ENCODE measurements at regions not wholly inside any gene's neighbourhood (a gene's known extent, or its start where the extent isn't known, plus 50 kb on each side); places are given as distances from the start of the nearest gene placed in this dataset.

DNA sequence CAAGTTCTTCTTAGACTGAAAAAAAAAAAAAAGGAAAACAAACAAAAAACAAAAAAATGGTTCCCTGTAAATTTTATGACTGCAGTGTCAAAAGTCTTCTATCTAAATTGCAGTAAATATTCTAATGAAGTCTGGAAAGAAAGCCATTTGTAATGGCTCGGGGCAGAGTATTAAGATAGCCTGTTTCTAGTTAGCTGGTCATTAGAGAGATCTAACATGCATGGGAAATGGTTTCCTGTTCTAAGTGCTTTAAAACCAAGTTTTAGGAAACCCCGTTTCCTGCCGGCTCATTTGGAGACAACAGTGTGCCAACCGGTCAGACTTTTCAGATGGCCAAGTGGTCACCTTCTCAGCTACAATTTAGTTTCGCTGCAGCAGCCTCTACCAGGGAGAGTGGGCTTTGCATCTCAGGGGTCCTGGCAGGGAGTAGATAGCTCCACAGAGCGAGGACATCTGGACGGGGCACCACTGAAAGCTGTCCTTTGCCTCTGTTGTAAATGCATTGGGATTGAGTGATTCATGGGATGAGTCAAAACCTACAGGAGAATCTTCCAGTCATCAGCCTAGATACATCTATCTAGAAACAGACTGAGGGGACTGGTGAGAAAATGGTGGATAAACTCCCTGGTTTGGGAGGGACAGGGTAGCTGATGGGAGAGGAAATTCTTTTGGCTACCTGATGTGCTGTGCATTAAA is 473.2 kb upstream of the SALL1 start:
- Mint-ChIP-seq H3K27ac (no peak overlapping the region), H3K9me3 (peaks cover 63% of the 10 kb centered on the region), H3K36me3 (ENCODE audit: low read depth) (no peaks in the 10 kb centered on the region), H3K4me3 (ENCODE audit: low read depth) (no peak overlapping the region), H3K27me3 (ENCODE audit: low read depth) (no peaks in the 10 kb centered on the region), H3K4me1 (ENCODE audit: low read depth) (no peaks in the 10 kb centered on the region)
- intact Hi-C loops (cut with micrococcal nuclease): no loop called here
- DNase-seq (ENCODE audit: low spot score): no peak

GRCh38 chr16:51621610-51622009 is 470.5 kb upstream of the SALL1 start:
- no peak overlapping the region for H3K4me3 Mint-ChIP-seq (ENCODE audit: low read depth)
- H3K27me3 Mint-ChIP-seq (ENCODE audit: low read depth): no peaks in the 10 kb centered on the region
- H3K27ac Mint-ChIP-seq: no peak overlapping the region
- no peaks in the 10 kb centered on the region for H3K36me3 Mint-ChIP-seq (ENCODE audit: low read depth)
- DNase-seq (ENCODE audit: low spot score): no peak
- intact Hi-C loops (cut with micrococcal nuclease): no loop called here
- H3K4me1 Mint-ChIP-seq (ENCODE audit: low read depth): no peaks in the 10 kb centered on the region
- peaks cover 65% of the 10 kb centered on the region for H3K9me3 Mint-ChIP-seq

DNA sequence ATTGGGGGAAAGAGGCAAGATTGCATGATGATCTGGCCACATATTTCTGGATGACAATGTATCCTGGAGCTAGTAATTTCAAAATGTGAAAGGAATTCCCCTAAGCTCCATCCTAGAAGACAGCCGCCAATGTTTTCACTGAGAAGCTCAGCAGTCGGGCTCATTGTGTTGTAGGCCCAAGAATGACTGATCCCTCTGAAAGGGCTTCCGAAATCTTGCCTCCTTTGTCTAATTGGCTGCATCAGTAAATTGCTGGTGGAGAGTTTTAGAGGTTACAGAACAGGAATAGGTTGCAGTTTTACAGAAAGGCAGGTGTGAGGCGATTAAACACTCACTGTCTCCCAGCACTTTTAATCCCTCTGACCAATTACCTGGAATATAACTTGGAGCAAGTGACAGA is 464.1 kb upstream of the SALL1 start:
- no peaks in the 10 kb centered on the region for H3K27me3 Mint-ChIP-seq (ENCODE audit: low read depth)
- H3K36me3 Mint-ChIP-seq (ENCODE audit: low read depth): no peaks in the 10 kb centered on the region

GRCh38 chr16:51607201-51607651 is 456.2 kb upstream of the SALL1 start:
- no peak for DNase-seq (ENCODE audit: low spot score)
- Mint-ChIP-seq H3K27me3 (ENCODE audit: low read depth) (no peaks in the 10 kb centered on the region), H3K36me3 (ENCODE audit: low read depth) (no peaks in the 10 kb centered on the region), H3K9me3 (peaks cover 18% of the 10 kb centered on the region), H3K27ac (no peak overlapping the region), H3K4me1 (ENCODE audit: low read depth) (no peaks in the 10 kb centered on the region), H3K4me3 (ENCODE audit: low read depth) (no peak overlapping the region)
- intact Hi-C loops (cut with micrococcal nuclease): no loop called here

More for the DNA sequence above, 464.1 kb upstream of the SALL1 start:
- Mint-ChIP-seq H3K4me1 (ENCODE audit: low read depth) (no peaks in the 10 kb centered on the region), H3K27ac (no peak overlapping the region), H3K4me3 (ENCODE audit: low read depth) (no peak overlapping the region), H3K9me3 (peaks cover 37% of the 10 kb centered on the region)
- intact Hi-C loops (cut with micrococcal nuclease): no loop called here
- no peak for DNase-seq (ENCODE audit: low spot score)

DNA sequence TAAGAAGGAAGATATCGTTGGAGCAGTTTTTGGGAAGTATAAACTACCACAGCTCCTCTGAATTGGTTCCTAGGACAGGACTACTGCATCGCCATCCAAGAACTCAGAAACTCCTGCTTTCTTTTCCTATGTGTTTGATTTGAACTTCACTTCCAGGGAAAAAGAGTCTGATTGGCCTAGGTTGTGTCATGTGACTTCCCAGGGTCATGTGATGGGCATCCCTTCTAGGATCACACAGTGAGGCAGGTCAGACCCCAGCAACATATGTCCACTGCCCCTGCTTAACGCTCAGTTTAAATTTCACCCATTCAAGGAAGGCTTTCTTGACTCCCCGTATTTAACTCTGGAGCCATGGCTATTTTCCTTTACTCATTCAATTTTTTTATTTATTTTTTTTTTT is 445.2 kb upstream of the SALL1 start:
- intact Hi-C loops (cut with micrococcal nuclease): no loop called here
- no peaks in the 10 kb centered on the region for H3K27me3 Mint-ChIP-seq (ENCODE audit: low read depth)

GRCh38 chr16:51592535-51593300 is 441.6 kb upstream of the SALL1 start:
- H3K27me3 Mint-ChIP-seq (ENCODE audit: low read depth): no peaks in the 10 kb centered on the region
- no peaks in the 10 kb centered on the region for H3K4me1 Mint-ChIP-seq (ENCODE audit: low read depth)
- no peak overlapping the region for H3K4me3 Mint-ChIP-seq (ENCODE audit: low read depth)
- H3K36me3 Mint-ChIP-seq (ENCODE audit: low read depth): no peaks in the 10 kb centered on the region
- intact Hi-C loops (cut with micrococcal nuclease): no loop called here
- H3K9me3 Mint-ChIP-seq: peaks cover 32% of the 10 kb centered on the region
- no peak for DNase-seq (ENCODE audit: low spot score)
- H3K27ac Mint-ChIP-seq: no peak overlapping the region

More for the DNA sequence above, 445.2 kb upstream of the SALL1 start:
- H3K36me3 Mint-ChIP-seq (ENCODE audit: low read depth): no peaks in the 10 kb centered on the region
- DNase-seq (ENCODE audit: low spot score): no peak
- peaks cover 20% of the 10 kb centered on the region for H3K9me3 Mint-ChIP-seq
- H3K4me1 Mint-ChIP-seq (ENCODE audit: low read depth): no peaks in the 10 kb centered on the region
- H3K4me3 Mint-ChIP-seq (ENCODE audit: low read depth): no peak overlapping the region
- H3K27ac Mint-ChIP-seq: no peak overlapping the region

DNA sequence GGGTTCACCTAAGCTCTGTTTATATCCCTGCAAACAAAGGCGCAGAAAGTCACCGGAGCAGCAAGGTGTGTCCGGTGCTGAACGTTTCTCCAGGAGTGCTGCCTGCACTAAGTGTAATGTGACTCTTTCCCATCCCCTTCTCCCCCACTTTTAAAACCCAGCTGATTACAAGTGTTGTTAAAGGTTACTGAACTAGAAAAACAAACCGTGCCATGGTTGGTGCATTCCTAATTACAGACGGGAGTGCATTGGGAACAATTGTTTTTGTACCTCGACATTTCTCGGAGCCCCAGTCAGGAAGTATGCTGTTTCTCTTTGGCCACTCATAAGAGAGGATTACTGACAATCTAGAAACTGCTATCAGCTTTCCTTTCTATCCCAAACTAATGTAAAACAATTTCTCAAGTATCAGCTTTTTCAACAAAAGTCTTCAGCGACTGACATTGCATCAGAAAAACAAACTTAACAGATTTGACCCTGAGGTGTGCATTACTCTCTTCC is 441.0 kb upstream of the SALL1 start:
- no peak overlapping the region for H3K4me3 Mint-ChIP-seq (ENCODE audit: low read depth)
- no peak for DNase-seq (ENCODE audit: low spot score)
- intact Hi-C loops (cut with micrococcal nuclease): no loop called here
- peaks cover 28% of the 10 kb centered on the region for H3K9me3 Mint-ChIP-seq
- no peaks in the 10 kb centered on the region for H3K4me1 Mint-ChIP-seq (ENCODE audit: low read depth)
- no peak overlapping the region for H3K27ac Mint-ChIP-seq
- H3K27me3 Mint-ChIP-seq (ENCODE audit: low read depth): no peaks in the 10 kb centered on the region
- H3K36me3 Mint-ChIP-seq (ENCODE audit: low read depth): no peaks in the 10 kb centered on the region

- no peaks in the 10 kb centered on the region for H3K27me3 Mint-ChIP-seq (ENCODE audit: low read depth)
- DNase-seq (ENCODE audit: low spot score): no peak
- H3K4me3 Mint-ChIP-seq (ENCODE audit: low read depth): no peak overlapping the region
- peaks cover 25% of the 10 kb centered on the region for H3K9me3 Mint-ChIP-seq
- no peaks in the 10 kb centered on the region for H3K36me3 Mint-ChIP-seq (ENCODE audit: low read depth)
- intact Hi-C loops (cut with micrococcal nuclease): no loop called here
- no peaks in the 10 kb centered on the region for H3K4me1 Mint-ChIP-seq (ENCODE audit: low read depth)
- H3K27ac Mint-ChIP-seq: no peak overlapping the region
These were observed 440.4 kb upstream of the SALL1 start for GRCh38 chr16:51591480-51591879.

- no peaks in the 10 kb centered on the region for H3K27me3 Mint-ChIP-seq (ENCODE audit: low read depth)
- no peak for DNase-seq (ENCODE audit: low spot score)
- H3K4me3 Mint-ChIP-seq (ENCODE audit: low read depth): no peak overlapping the region
- H3K36me3 Mint-ChIP-seq (ENCODE audit: low read depth): no peaks in the 10 kb centered on the region
- peaks cover 15% of the 10 kb centered on the region for H3K9me3 Mint-ChIP-seq
- intact Hi-C loops (cut with micrococcal nuclease): no loop called here
- H3K27ac Mint-ChIP-seq: no peak overlapping the region
- H3K4me1 Mint-ChIP-seq (ENCODE audit: low read depth): no peaks in the 10 kb centered on the region
These were observed 428.7 kb upstream of the SALL1 start for GRCh38 chr16:51579652-51580360.

DNA sequence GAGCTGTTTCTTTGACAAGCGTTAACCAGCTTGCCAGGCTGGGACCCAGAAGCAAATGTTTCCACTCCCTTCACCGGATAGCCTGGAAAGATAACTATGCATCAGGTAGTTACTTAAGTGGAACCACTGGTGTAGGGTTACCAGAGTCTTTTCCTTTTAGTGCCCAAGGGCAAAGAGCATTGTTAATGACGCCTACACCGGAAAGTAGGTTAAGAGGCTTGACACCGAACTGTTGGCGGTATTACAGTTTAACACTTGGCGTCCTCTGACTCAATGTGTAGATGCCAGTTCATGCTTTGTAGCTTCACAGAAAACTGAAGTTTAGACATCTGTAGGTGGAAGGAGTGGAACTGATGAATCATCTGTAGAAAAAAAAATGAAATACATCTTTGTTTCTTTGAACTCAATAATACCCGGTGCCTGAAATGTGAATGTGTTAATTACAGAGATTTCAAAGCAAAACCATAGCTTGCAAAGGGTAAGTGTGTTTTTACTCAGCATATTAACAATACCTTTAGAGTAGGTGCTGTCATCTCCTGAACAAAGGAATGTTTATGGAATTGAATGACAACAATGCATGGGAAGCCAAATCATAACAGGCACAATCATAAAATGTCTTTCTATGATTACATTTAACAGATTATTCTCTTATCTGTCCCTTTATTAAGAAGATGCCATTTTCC is 426.7 kb upstream of the SALL1 start:
- intact Hi-C loops (cut with micrococcal nuclease): no loop called here
- no peaks in the 10 kb centered on the region for H3K27me3 Mint-ChIP-seq (ENCODE audit: low read depth)
- no peak overlapping the region for H3K4me3 Mint-ChIP-seq (ENCODE audit: low read depth)

GRCh38 chr16:51576498-51577195 is 425.6 kb upstream of the SALL1 start:
- Mint-ChIP-seq H3K36me3 (ENCODE audit: low read depth) (no peaks in the 10 kb centered on the region), H3K27ac (no peak overlapping the region), H3K4me1 (ENCODE audit: low read depth) (no peaks in the 10 kb centered on the region), H3K9me3 (peaks cover 37% of the 10 kb centered on the region), H3K27me3 (ENCODE audit: low read depth) (no peaks in the 10 kb centered on the region), H3K4me3 (ENCODE audit: low read depth) (no peak overlapping the region)
- DNase-seq (ENCODE audit: low spot score): no peak
- intact Hi-C loops (cut with micrococcal nuclease): no loop called here

More for the DNA sequence above, 426.7 kb upstream of the SALL1 start:
- H3K27ac Mint-ChIP-seq: no peak overlapping the region
- H3K4me1 Mint-ChIP-seq (ENCODE audit: low read depth): no peaks in the 10 kb centered on the region
- no peak for DNase-seq (ENCODE audit: low spot score)
- no peaks in the 10 kb centered on the region for H3K36me3 Mint-ChIP-seq (ENCODE audit: low read depth)
- peaks cover 28% of the 10 kb centered on the region for H3K9me3 Mint-ChIP-seq

GRCh38 chr16:51573191-51573590 is 422.1 kb upstream of the SALL1 start:
- no peaks in the 10 kb centered on the region for H3K27me3 Mint-ChIP-seq (ENCODE audit: low read depth)
- no peak overlapping the region for H3K4me3 Mint-ChIP-seq (ENCODE audit: low read depth)
- intact Hi-C loops (cut with micrococcal nuclease): no loop called here
- no peak for DNase-seq (ENCODE audit: low spot score)
- no peaks in the 10 kb centered on the region for H3K36me3 Mint-ChIP-seq (ENCODE audit: low read depth)
- H3K27ac Mint-ChIP-seq: no peak overlapping the region
- H3K9me3 Mint-ChIP-seq: peaks cover 46% of the 10 kb centered on the region
- no peaks in the 10 kb centered on the region for H3K4me1 Mint-ChIP-seq (ENCODE audit: low read depth)
